ENCODE measurements at regions not wholly inside any gene's neighbourhood (a gene's known extent, or its start where the extent isn't known, plus 50 kb on each side); places are given as distances from the start of the nearest gene placed in this dataset.

- 94% methylated on average over 6 of the region's 6 CpGs for WGBS
- H3K4me1 ChIP-seq (ENCODE audit: control insufficient read depth in 2 of 2, insufficient read depth in 2 of 2, low read length in 2 of 2) = no peaks in the 10 kb centered on the region
- no peak overlapping the region for H3K27ac ChIP-seq (ENCODE audit: low read depth in 1 of 2, low read length in 1 of 2)
- H3K27me3 ChIP-seq (ENCODE audit: control insufficient read depth in 2 of 2, insufficient read depth in 1 of 2, low read length in 1 of 2) = peaks cover 0 to 13% of the 10 kb centered on the region in 2 donors
- no peak overlapping the region for H3K4me3 ChIP-seq (ENCODE audit: low read length in 2 of 2)
- DNase-seq (ENCODE audit: low read depth in 6 of 9, low spot score in 9 of 9) = no peak
- no peaks in the 10 kb centered on the region for H3K36me3 ChIP-seq (ENCODE audit: control insufficient read depth in 2 of 2, insufficient read depth in 2 of 2, low read length in 1 of 2)
- H3K9me3 ChIP-seq (ENCODE audit: control insufficient read depth in 2 of 2, insufficient read depth in 1 of 2, low read length in 1 of 2) = no peaks in the 10 kb centered on the region
Observed at GRCh38 chr6:3949521-3949920, 100.3 kb downstream of the FAM50B start.

GRCh38 chr6:3956054-3956453 is 106.9 kb downstream of the FAM50B start:
- 98% methylated on average over 1 of the region's 1 CpG for WGBS
- DNase-seq (ENCODE audit: low read depth in 6 of 9, low spot score in 9 of 9) = no peak

GRCh38 chr6:3957321-3957720 is 108.1 kb downstream of the FAM50B start:
- Histone ChIP-seq H3K27me3 (ENCODE audit: control insufficient read depth in 2 of 2, insufficient read depth in 1 of 2, low read length in 1 of 2) (no peaks in the 10 kb centered on the region), H3K9me3 (ENCODE audit: control insufficient read depth in 2 of 2, insufficient read depth in 1 of 2, low read length in 1 of 2) (no peaks in the 10 kb centered on the region), H3K4me1 (ENCODE audit: control insufficient read depth in 2 of 2, insufficient read depth in 2 of 2, low read length in 2 of 2) (no peaks in the 10 kb centered on the region), H3K27ac (ENCODE audit: low read depth in 1 of 2, low read length in 1 of 2) (no peak overlapping the region), H3K36me3 (ENCODE audit: control insufficient read depth in 2 of 2, insufficient read depth in 2 of 2, low read length in 1 of 2) (no peaks in the 10 kb centered on the region), H3K4me3 (ENCODE audit: low read length in 2 of 2) (no peak overlapping the region)
- 98% methylated on average over 1 of the region's 1 CpG for WGBS
- DNase-seq (ENCODE audit: low read depth in 6 of 9, low spot score in 9 of 9) = no peak

More at GRCh38 chr6:3956054-3956453, 106.9 kb downstream of the FAM50B start:
- no peaks in the 10 kb centered on the region for H3K36me3 ChIP-seq (ENCODE audit: control insufficient read depth in 2 of 2, insufficient read depth in 2 of 2, low read length in 1 of 2)
- H3K4me3 ChIP-seq (ENCODE audit: low read length in 2 of 2) = no peak overlapping the region
- H3K4me1 ChIP-seq (ENCODE audit: control insufficient read depth in 2 of 2, insufficient read depth in 2 of 2, low read length in 2 of 2) = no peaks in the 10 kb centered on the region
- no peak overlapping the region for H3K27ac ChIP-seq (ENCODE audit: low read depth in 1 of 2, low read length in 1 of 2)
- H3K27me3 ChIP-seq (ENCODE audit: control insufficient read depth in 2 of 2, insufficient read depth in 1 of 2, low read length in 1 of 2) = no peaks in the 10 kb centered on the region
- no peaks in the 10 kb centered on the region for H3K9me3 ChIP-seq (ENCODE audit: control insufficient read depth in 2 of 2, insufficient read depth in 1 of 2, low read length in 1 of 2)

DNA sequence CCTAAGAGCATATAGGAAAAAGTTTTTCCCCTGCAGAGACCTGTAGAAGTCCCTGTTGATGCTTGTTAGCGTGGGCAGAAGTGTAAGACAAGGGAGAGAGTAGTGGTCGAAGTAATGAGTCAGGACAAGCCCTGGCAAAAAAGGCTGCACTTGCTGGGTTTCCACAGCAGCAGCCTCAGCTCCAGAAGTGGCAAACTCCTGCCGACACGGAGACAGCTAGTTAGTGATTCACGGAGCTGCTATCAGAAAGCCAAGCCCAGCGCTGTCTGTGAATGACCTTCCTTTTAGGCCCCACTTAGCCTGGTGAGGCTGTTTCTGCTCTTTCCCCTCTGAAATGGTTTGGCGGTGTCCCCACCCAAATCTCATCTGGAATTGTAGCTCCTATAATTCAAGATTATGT is 109.1 kb downstream of the FAM50B start:
- no peaks in the 10 kb centered on the region for H3K27me3 ChIP-seq (ENCODE audit: control insufficient read depth in 2 of 2, insufficient read depth in 1 of 2, low read length in 1 of 2)
- H3K27ac ChIP-seq (ENCODE audit: low read depth in 1 of 2, low read length in 1 of 2) = no peak overlapping the region
- no peak for DNase-seq (ENCODE audit: low read depth in 6 of 9, low spot score in 9 of 9)
- H3K9me3 ChIP-seq (ENCODE audit: control insufficient read depth in 2 of 2, insufficient read depth in 1 of 2, low read length in 1 of 2) = no peaks in the 10 kb centered on the region
- H3K4me3 ChIP-seq (ENCODE audit: low read length in 2 of 2) = no peak overlapping the region
- WGBS = 96% methylated on average over 7 of the region's 7 CpGs
- H3K4me1 ChIP-seq (ENCODE audit: control insufficient read depth in 2 of 2, insufficient read depth in 2 of 2, low read length in 2 of 2) = no peaks in the 10 kb centered on the region
- no peaks in the 10 kb centered on the region for H3K36me3 ChIP-seq (ENCODE audit: control insufficient read depth in 2 of 2, insufficient read depth in 2 of 2, low read length in 1 of 2)

- no peak for DNase-seq (ENCODE audit: low read depth in 6 of 9, low spot score in 9 of 9)
- no peaks in the 10 kb centered on the region for H3K9me3 ChIP-seq (ENCODE audit: control insufficient read depth in 2 of 2, insufficient read depth in 1 of 2, low read length in 1 of 2)
- no peaks in the 10 kb centered on the region for H3K27me3 ChIP-seq (ENCODE audit: control insufficient read depth in 2 of 2, insufficient read depth in 1 of 2, low read length in 1 of 2)
- no peak overlapping the region for H3K27ac ChIP-seq (ENCODE audit: low read depth in 1 of 2, low read length in 1 of 2)
- H3K36me3 ChIP-seq (ENCODE audit: control insufficient read depth in 2 of 2, insufficient read depth in 2 of 2, low read length in 1 of 2) = no peaks in the 10 kb centered on the region
- no peaks in the 10 kb centered on the region for H3K4me1 ChIP-seq (ENCODE audit: control insufficient read depth in 2 of 2, insufficient read depth in 2 of 2, low read length in 2 of 2)
- 92% methylated on average over 8 of the region's 8 CpGs for WGBS
- H3K4me3 ChIP-seq (ENCODE audit: low read length in 2 of 2) = no peak overlapping the region
Observed at GRCh38 chr6:3959385-3959784, 110.2 kb downstream of the FAM50B start.

DNA sequence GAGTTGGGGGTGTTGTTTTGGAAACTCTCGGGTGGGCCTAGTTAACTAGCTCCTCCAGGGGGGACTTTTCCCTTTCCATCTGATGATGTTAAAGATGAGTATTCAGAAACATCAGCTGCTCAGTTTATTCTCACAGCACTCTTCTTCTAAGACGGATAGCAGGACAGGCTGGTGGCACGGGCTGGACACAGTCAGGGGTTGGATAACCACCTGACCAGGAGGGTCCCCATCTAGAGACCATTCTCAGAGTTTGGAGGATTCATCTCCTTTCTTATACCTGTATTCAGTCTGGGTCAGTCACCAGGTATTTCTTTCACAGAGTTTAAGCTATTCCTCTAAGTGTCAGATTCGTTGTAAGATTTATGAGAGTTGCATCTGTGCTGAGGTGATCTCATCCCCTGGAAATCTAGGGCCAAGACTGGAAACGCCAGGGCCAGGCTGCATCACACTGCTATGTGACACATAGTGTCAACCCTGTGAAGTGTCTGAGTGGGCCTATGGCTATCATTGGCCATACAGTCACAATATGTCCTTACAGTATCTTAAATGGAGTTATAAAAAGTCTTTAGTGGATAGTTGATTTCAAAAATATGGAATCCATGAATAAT is 111.7 kb downstream of the FAM50B start:
- 93% methylated on average over 5 of the region's 5 CpGs for WGBS
- Histone ChIP-seq H3K27me3 (ENCODE audit: control insufficient read depth in 2 of 2, insufficient read depth in 1 of 2, low read length in 1 of 2) (no peaks in the 10 kb centered on the region), H3K4me3 (ENCODE audit: low read length in 2 of 2) (no peak overlapping the region), H3K4me1 (ENCODE audit: control insufficient read depth in 2 of 2, insufficient read depth in 2 of 2, low read length in 2 of 2) (no peaks in the 10 kb centered on the region), H3K9me3 (ENCODE audit: control insufficient read depth in 2 of 2, insufficient read depth in 1 of 2, low read length in 1 of 2) (no peaks in the 10 kb centered on the region), H3K27ac (ENCODE audit: low read depth in 1 of 2, low read length in 1 of 2) (no peak overlapping the region), H3K36me3 (ENCODE audit: control insufficient read depth in 2 of 2, insufficient read depth in 2 of 2, low read length in 1 of 2) (no peaks in the 10 kb centered on the region)
- no peak for DNase-seq (ENCODE audit: low read depth in 6 of 9, low spot score in 9 of 9)

- H3K27ac ChIP-seq (ENCODE audit: low read depth in 1 of 2, low read length in 1 of 2) = no peak overlapping the region
- H3K9me3 ChIP-seq (ENCODE audit: control insufficient read depth in 2 of 2, insufficient read depth in 1 of 2, low read length in 1 of 2) = no peaks in the 10 kb centered on the region
- DNase-seq (ENCODE audit: low read depth in 6 of 9, low spot score in 9 of 9) = no peak
- WGBS = 89% methylated on average over 7 of the region's 7 CpGs
- no peaks in the 10 kb centered on the region for H3K4me1 ChIP-seq (ENCODE audit: control insufficient read depth in 2 of 2, insufficient read depth in 2 of 2, low read length in 2 of 2)
- H3K36me3 ChIP-seq (ENCODE audit: control insufficient read depth in 2 of 2, insufficient read depth in 2 of 2, low read length in 1 of 2) = no peaks in the 10 kb centered on the region
- no peak overlapping the region for H3K4me3 ChIP-seq (ENCODE audit: low read length in 2 of 2)
- H3K27me3 ChIP-seq (ENCODE audit: control insufficient read depth in 2 of 2, insufficient read depth in 1 of 2, low read length in 1 of 2) = no peaks in the 10 kb centered on the region
Observed at GRCh38 chr6:3961581-3962215, 112.5 kb downstream of the FAM50B start.

DNA sequence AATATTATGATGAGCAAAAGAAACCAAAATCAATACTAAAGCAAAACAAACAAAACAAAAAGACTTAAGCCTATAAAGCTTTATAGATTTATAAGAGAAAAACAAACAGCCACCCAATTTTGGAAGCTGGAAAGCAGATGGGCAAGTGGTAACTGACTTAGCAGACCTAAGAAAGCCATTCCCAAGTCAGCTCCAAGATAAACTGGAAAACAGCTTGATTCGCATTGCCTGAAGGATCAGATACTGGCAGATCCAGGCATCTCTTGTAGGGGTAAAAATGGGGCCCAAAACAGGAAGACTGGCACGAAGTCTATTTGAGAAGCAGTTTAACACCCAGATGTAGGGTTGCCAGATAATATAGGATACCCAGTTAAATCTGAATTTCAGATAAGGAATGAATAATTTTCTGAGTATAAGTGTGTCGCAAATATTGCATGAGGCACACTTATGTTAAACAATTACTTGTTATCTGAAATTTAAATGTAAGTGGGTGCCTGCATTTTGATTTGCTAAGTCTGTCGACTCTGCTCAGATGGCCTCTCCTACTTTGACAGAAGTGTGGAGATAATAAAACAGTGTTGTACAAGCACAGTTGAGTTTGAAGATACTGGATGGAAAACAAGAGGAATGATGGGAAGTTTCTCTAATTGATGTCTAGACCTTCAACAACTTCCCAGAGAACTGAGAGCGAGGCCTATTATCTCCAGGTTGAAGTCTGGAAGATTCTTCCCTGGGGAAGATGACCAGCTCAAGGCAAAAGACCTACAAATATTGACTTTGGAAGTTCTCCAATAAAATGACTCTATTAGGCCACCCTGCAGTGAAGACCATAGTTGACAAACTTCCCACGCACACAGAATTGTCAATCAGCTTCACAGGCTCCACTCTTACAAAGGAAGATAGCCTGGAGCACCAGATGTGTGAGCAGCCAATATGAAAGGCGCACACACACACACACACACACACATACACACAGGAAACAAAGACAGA is 113.4 kb downstream of the FAM50B start:
- Histone ChIP-seq H3K27me3 (ENCODE audit: control insufficient read depth in 2 of 2, insufficient read depth in 1 of 2, low read length in 1 of 2) (no peaks in the 10 kb centered on the region), H3K27ac (ENCODE audit: low read depth in 1 of 2, low read length in 1 of 2) (no peak overlapping the region), H3K4me1 (ENCODE audit: control insufficient read depth in 2 of 2, insufficient read depth in 2 of 2, low read length in 2 of 2) (no peaks in the 10 kb centered on the region), H3K9me3 (ENCODE audit: control insufficient read depth in 2 of 2, insufficient read depth in 1 of 2, low read length in 1 of 2) (no peaks in the 10 kb centered on the region), H3K36me3 (ENCODE audit: control insufficient read depth in 2 of 2, insufficient read depth in 2 of 2, low read length in 1 of 2) (no peaks in the 10 kb centered on the region), H3K4me3 (ENCODE audit: low read length in 2 of 2) (no peak overlapping the region)
- WGBS = 92% methylated on average over 7 of the region's 7 CpGs
- DNase-seq (ENCODE audit: low read depth in 6 of 9, low spot score in 9 of 9) = no peak

DNA sequence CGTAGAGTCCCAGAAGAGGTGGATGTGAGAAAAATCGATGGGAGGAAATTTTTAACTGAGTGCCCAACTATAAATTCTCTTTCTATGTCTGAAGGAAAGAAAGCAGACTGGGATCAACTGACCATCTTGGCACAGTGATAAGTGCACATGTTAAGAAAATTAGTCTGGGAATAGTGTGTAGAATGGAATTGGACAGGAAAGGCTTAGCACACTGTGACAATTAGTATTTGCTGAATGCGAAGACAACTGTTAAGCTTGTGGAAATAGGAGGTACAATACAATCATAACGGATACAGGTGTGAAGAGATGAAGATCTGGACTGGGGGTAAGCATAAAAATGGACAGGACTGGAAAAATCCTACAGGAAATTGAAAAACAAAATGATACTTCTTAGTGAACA is 114.3 kb downstream of the FAM50B start:
- H3K4me3 ChIP-seq (ENCODE audit: low read length in 2 of 2) = no peak overlapping the region
- H3K27me3 ChIP-seq (ENCODE audit: control insufficient read depth in 2 of 2, insufficient read depth in 1 of 2, low read length in 1 of 2) = no peaks in the 10 kb centered on the region
- no peaks in the 10 kb centered on the region for H3K36me3 ChIP-seq (ENCODE audit: control insufficient read depth in 2 of 2, insufficient read depth in 2 of 2, low read length in 1 of 2)
- H3K27ac ChIP-seq (ENCODE audit: low read depth in 1 of 2, low read length in 1 of 2) = no peak overlapping the region
- DNase-seq (ENCODE audit: low read depth in 6 of 9, low spot score in 9 of 9) = no peak
- no peaks in the 10 kb centered on the region for H3K9me3 ChIP-seq (ENCODE audit: control insufficient read depth in 2 of 2, insufficient read depth in 1 of 2, low read length in 1 of 2)
- H3K4me1 ChIP-seq (ENCODE audit: control insufficient read depth in 2 of 2, insufficient read depth in 2 of 2, low read length in 2 of 2) = no peaks in the 10 kb centered on the region
- 97% methylated on average over 4 of the region's 4 CpGs for WGBS
